Right lung (tissue), 2 donors: ENCODE measurements at regions not wholly inside any gene's neighbourhood (a gene's known extent, or its start where the extent isn't known, plus 50 kb on each side); places are given as distances from the start of the nearest gene placed in this dataset.
A peak's percentile ranks its signal among the peaks of the same experiment; 100 is the strongest.
"Not testable (repeated sequence)": the region's sequence is repeated elsewhere in the genome, so short reads cannot be mapped to it uniquely, and the experiment has no call there.

ENCODE experiments used
- DNase-seq, 2 donors: peaks; one replicate each; pipeline ENCODE4 v3.0.0-alpha.2; 2013

GRCh38 chr1:14137411-14138134 lies 437.6 kb downstream of the PRDM2 start:
- DNase-seq: no peak

GRCh38 chr1:14138135-14138506 lies 438.1 kb downstream of the PRDM2 start:
- DNase-seq: no peak

- DNase-seq: no peak
Observed at GRCh38 chr1:14138687-14139086, 438.7 kb downstream of the PRDM2 start.

GRCh38 chr1:14140831-14141401 lies 440.9 kb downstream of the PRDM2 start:
- no peak for DNase-seq

GRCh38 chr1:14141656-14142055 lies 441.7 kb downstream of the PRDM2 start:
- no peak for DNase-seq

- DNase-seq: peak; percentile 53 to 54
Observed at GRCh38 chr1:14142397-14143100, 442.6 kb downstream of the PRDM2 start.

GRCh38 chr1:14143777-14144176 lies 443.8 kb downstream of the PRDM2 start:
- DNase-seq: no peak

- peak in 1 of 2 donors; percentile 45 for DNase-seq
Observed at GRCh38 chr1:14148526-14148925, 448.5 kb downstream of the PRDM2 start.

- DNase-seq: no peak
Observed at GRCh38 chr1:14149431-14149830, 449.1 kb upstream of the KAZN start.

- no peak for DNase-seq
Observed at GRCh38 chr1:14156543-14156942, 441.9 kb upstream of the KAZN start.

GRCh38 chr1:14160781-14161180 lies 437.7 kb upstream of the KAZN start:
- DNase-seq: no peak

GRCh38 chr1:14163246-14163645 lies 435.2 kb upstream of the KAZN start:
- no peak for DNase-seq

GRCh38 chr1:14165371-14165801 lies 433.1 kb upstream of the KAZN start:
- no peak for DNase-seq

GRCh38 chr1:14167884-14168283 lies 430.6 kb upstream of the KAZN start:
- DNase-seq: peak; percentile 45 to 69

- no peak for DNase-seq
Observed at GRCh38 chr1:14168326-14169063, 430.0 kb upstream of the KAZN start.

- no peak for DNase-seq
Observed at GRCh38 chr1:14173598-14173997, 424.9 kb upstream of the KAZN start.

GRCh38 chr1:14177866-14178265 lies 420.6 kb upstream of the KAZN start:
- not testable (repeated sequence) for DNase-seq

- DNase-seq: no peak
Observed at GRCh38 chr1:14180738-14181137, 417.7 kb upstream of the KAZN start.

- DNase-seq: no peak
Observed at GRCh38 chr1:14181191-14181795, 417.2 kb upstream of the KAZN start.

GRCh38 chr1:14182856-14183255 lies 415.6 kb upstream of the KAZN start:
- DNase-seq: no peak

GRCh38 chr1:14183329-14183728 lies 415.2 kb upstream of the KAZN start:
- no peak for DNase-seq

- no peak for DNase-seq
Observed at GRCh38 chr1:14184454-14184853, 414.0 kb upstream of the KAZN start.
